K562 (cell line): ENCODE measurements at regions not wholly inside any gene's neighbourhood (a gene's known extent, or its start where the extent isn't known, plus 50 kb on each side); places are given as distances from the start of the nearest gene placed in this dataset.

Experiments used
- ATAC-seq: fragments of 200-7000 bp; cut with Tn5 transposase; 3 replicates; pipeline ENCODE4 v1.9.1; 2020; ENCODE audit warnings: moderate library complexity
- BruUV-seq: library from RNA; stranded (reverse); fragments of 400-500 nt; replicated peaks from 2 replicates; lab custom pipeline; 2021; lab: Mats Ljungman, UMichigan
- CTCF ChIA-PET: fragments of 300-600 bp; formaldehyde crosslinking; extraction: SDS; loops from one replicate; lab custom pipeline; 2021; ENCODE audit warnings: low intra/inter-chr PET ratio; lab: Yijun Ruan, JAX
- POLR2A ChIA-PET: fragments of 300-600, 350-650 bp; sonication (Branson Sonifier 250); formaldehyde crosslinking; extraction: SDS; loops from one replicate; lab custom pipeline; 2021; ENCODE audit warnings: antibody characterized with exemption, inconsistent platforms; lab: Yijun Ruan, JAX
- DNase-seq, 4 experiments: peaks; one replicate each; pipeline versions ENCODE4 v3.0.0 to v3.0.0-alpha.2; 2011 to 2018; ENCODE audit warnings: low spot score in 3 of 4, mixed read lengths in 3 of 4; ENCODE audit errors: extremely low read depth in 1 of 4
- FAIRE-seq: peaks from 2 replicates; lab custom pipeline; 2011; peaks lifted over from hg19 to GRCh38; lab: Jason Lieb, UNC
- H2AFZ ChIP-seq: 2 replicates; pipeline ENCODE4 v1.6.0; 2011; ENCODE audit warnings: low read depth, low read length, control low read depth, inconsistent platforms
- H3K27ac ChIP-seq: fragments of 200-600 bp; 3 replicates; pipeline ENCODE4 v1.8.0; 2011; ENCODE audit warnings: low read depth, mild to moderate bottlenecking, control low read depth, inconsistent platforms, low read length, moderate library complexity, mixed read lengths; ENCODE audit errors: extremely low read depth
- H3K27me3 ChIP-seq, 2 experiments: fragments of 300-600 bp in 1 of 2; 2 replicates in 1 of 2; 3 replicates in 1 of 2; pipeline versions ENCODE4 v1.6.0 to v1.8.0; 2011; ENCODE audit warnings: inconsistent platforms in 2 of 2, low read length in 2 of 2, mild to moderate bottlenecking in 1 of 2, mixed read lengths in 1 of 2, moderate library complexity in 1 of 2; ENCODE audit not compliant: control insufficient read depth in 2 of 2, insufficient read depth in 2 of 2
- H3K36me3 ChIP-seq: fragments of 300-600 bp; 3 replicates; pipeline ENCODE4 v1.8.0; 2011; ENCODE audit warnings: mild to moderate bottlenecking, low read length, inconsistent platforms; ENCODE audit not compliant: control insufficient read depth, insufficient read depth
- H3K4me1 ChIP-seq, 2 experiments: fragments of 200-600 bp in 1 of 2; replicated peaks in 1 of 2; 2 replicates in 1 of 2; 3 replicates in 1 of 2; pipeline versions ENCODE4 v1.5.1 to v1.8.0; 2011; ENCODE audit warnings: inconsistent platforms in 2 of 2, low read length in 2 of 2, mild to moderate bottlenecking in 1 of 2, mixed read lengths in 1 of 2, moderate library complexity in 1 of 2; ENCODE audit not compliant: control insufficient read depth in 2 of 2, insufficient read depth in 2 of 2
- H3K4me2 ChIP-seq: 2 replicates; pipeline ENCODE4 v1.6.1; 2011; ENCODE audit warnings: low read length, control low read depth, inconsistent platforms, mixed read lengths; ENCODE audit not compliant: insufficient read depth
- H3K4me3 ChIP-seq: fragments of 200-600 bp; sonication (generic), shearing (Covaris generic); 2 replicates; pipeline ENCODE4 v1.5.1; 2016; ENCODE audit warnings: control low read depth, inconsistent platforms
- H3K79me2 ChIP-seq: fragments of 200-600 bp; 3 replicates; pipeline ENCODE4 v1.8.0; 2011; ENCODE audit warnings: low read length, inconsistent platforms; ENCODE audit not compliant: control insufficient read depth, insufficient read depth
- H3K9ac ChIP-seq, 2 experiments: 2 replicates each; pipeline versions ENCODE4 v1.6.0 to v1.6.1; 2011; ENCODE audit warnings: low read depth in 2 of 2, low read length in 2 of 2, control low read depth in 1 of 2, inconsistent platforms in 1 of 2, mild to moderate bottlenecking in 1 of 2, mixed read lengths in 1 of 2; ENCODE audit not compliant: insufficient read depth in 1 of 2
- H3K9me1 ChIP-seq: one replicate; pipeline ENCODE4 v1.6.0; 2011; ENCODE audit warnings: inconsistent platforms, mild to moderate bottlenecking, low read length, moderate library complexity; ENCODE audit not compliant: control insufficient read depth, insufficient read depth
- H3K9me3 ChIP-seq: replicated peaks from 2 replicates; pipeline ENCODE4 v1.5.1; 2011; ENCODE audit warnings: low read depth, low read length, inconsistent platforms; ENCODE audit not compliant: control insufficient read depth, insufficient read depth
- H4K20me1 ChIP-seq: replicated peaks from 2 replicates; pipeline ENCODE4 v1.6.1; 2011; ENCODE audit warnings: low read length, inconsistent platforms, mixed read lengths; ENCODE audit not compliant: control insufficient read depth, insufficient read depth
- ARID1B ChIP-seq: fragments of 450-650 bp; IDR thresholded peaks from 2 replicates; pipeline ENCODE4 v1.6.1; 2016; ENCODE audit warnings: antibody characterized with exemption, mild to moderate bottlenecking, inconsistent platforms
- BACH1 ChIP-seq: fragments of 200-800 bp; sonication (Bioruptor generic); IDR thresholded peaks from 2 replicates; pipeline ENCODE4 v1.6.1; 2016; ENCODE audit warnings: missing genetic modification characterization, missing compliant biosample characterization
- KLF16 ChIP-seq: IDR thresholded peaks from 2 replicates; pipeline ENCODE4 v1.6.1; 2016; ENCODE audit warnings: antibody characterized with exemption
- KLF6 ChIP-seq: fragments of 250-450 bp; sonication (Bioruptor Pico); IDR thresholded peaks from 2 replicates; pipeline ENCODE4 v1.4.0; 2020; ENCODE audit warnings: mild to moderate bottlenecking, moderate library complexity, borderline replicate concordance
- POLR3G ChIP-seq: IDR thresholded peaks from 2 replicates; pipeline ENCODE4 v1.6.1; 2011; ENCODE audit not compliant: insufficient read length, insufficient replicate concordance; ENCODE audit errors: extremely low read depth
- TAL1 ChIP-seq: fragments of 450-650 bp; IDR thresholded peaks from 2 replicates; pipeline ENCODE4 v1.6.1; 2016; ENCODE audit warnings: mild to moderate bottlenecking
- TCF3 ChIP-seq: sonication (generic); formaldehyde crosslinking; IDR thresholded peaks from 2 replicates; pipeline ENCODE4 v1.4.0; 2020; ENCODE audit warnings: mild to moderate bottlenecking, missing genetic modification reagents
- TEAD4 ChIP-seq, 2 experiments: sonication (generic) in 1 of 2; formaldehyde crosslinking in 1 of 2; IDR thresholded peaks; 2 replicates each; pipeline versions ENCODE4 v1.6.1 to v1.8.0; 2012 to 2022; ENCODE audit warnings: borderline replicate concordance in 1 of 2, inconsistent platforms in 1 of 2, low read length in 1 of 2, mild to moderate bottlenecking in 1 of 2, missing genetic modification reagents in 1 of 2
- ZNF280B ChIP-seq: fragments of 250-450 bp; sonication (Bioruptor Pico); IDR thresholded peaks from 2 replicates; pipeline ENCODE4 v1.5.1; 2021; ENCODE audit warnings: mild to moderate bottlenecking
- ZNF395 ChIP-seq: fragments of 200-800 bp; sonication (Bioruptor generic); IDR thresholded peaks from 2 replicates; pipeline ENCODE4 v1.6.1; 2017; ENCODE audit warnings: missing genetic modification characterization, missing compliant biosample characterization
- ZNF639 ChIP-seq, 2 experiments: fragments of 200-800 bp in 1 of 2; sonication (Bioruptor generic) in 1 of 2; sonication (generic) in 1 of 2; formaldehyde crosslinking in 1 of 2; IDR thresholded peaks in 1 of 2; conservative IDR thresholded peaks in 1 of 2; 2 replicates each; pipeline versions ENCODE4 v1.5.0 to v1.6.1; 2016 to 2020; ENCODE audit warnings: missing compliant biosample characterization in 1 of 2, missing genetic modification characterization in 1 of 2, missing genetic modification reagents in 1 of 2
- WGBS: fragments of 100-300 bp; shearing (Covaris generic); methylation state at CpG from one replicate; pipeline ENCODE4 v1.1.6; 2016; ENCODE audit warnings: low coverage, mixed read lengths; ENCODE audit not compliant: insufficient coverage; ENCODE audit errors: missing lambda C conversion rate; 5-methylcytosine and 5-hydroxymethylcytosine counted together
- in situ Hi-C: fragments of 300-500 bp; cut with MboI; formaldehyde crosslinking; loops from 4 replicates; pipeline ENCODE4 v1.15.0; 2018; ENCODE audit warnings: inconsistent platforms, mixed read lengths
- intact Hi-C: fragments of 100-400 bp; cut with micrococcal nuclease; formaldehyde crosslinking; loops from 2 replicates; pipeline ENCODE4 v1.14.2; 2022

GRCh38 chr19:31947436-31948115 is 397.8 kb upstream of the ZNF507 start (continued):
- no peak for TF ChIP-seq ZNF280B (CRISPR knock-in tag)
- TF ChIP-seq KLF6 (CRISPR knock-in tag), result no peak

- ATAC-seq, result no peak; the same call in 2 of the 3 replicates
- WGBS, result 0% methylated on average over 1 of the region's 1 CpG
- Histone ChIP-seq H3K9ac (no peak overlapping the region), H2AFZ (no peak overlapping the region), H3K9me3 (no peaks in the 10 kb centered on the region), H3K36me3 (no peaks in the 10 kb centered on the region), H3K4me2 (no peak overlapping the region), H3K4me1 (no peaks in the 10 kb centered on the region; a peak in 1 of 5 replicates), H4K20me1 (no peaks in the 10 kb centered on the region), H3K4me3 (no peak overlapping the region), H3K27me3 (no peaks in the 10 kb centered on the region), H3K9me1 (no peaks in the 10 kb centered on the region), H3K27ac (no peak overlapping the region), H3K79me2 (no peaks in the 10 kb centered on the region)
- peak; percentile 12 to 50 (median 22) for DNase-seq
- in situ Hi-C loops (no loop called here), intact Hi-C loops (no loop called here)
- ChIA-PET CTCF (no interaction called here), POLR2A (interaction anchor here (0.6 to 1.3 kb wide), 2 partner anchors 12 to 32 kb away, joined by 3 to 4 read pairs; no protein-coding TSS in a partner anchor)
- BruUV-seq, result no TSS peak
- no peak for FAIRE-seq
- TF ChIP-seq POLR3G (no peak), ZNF639 (CRISPR knock-in tag; conservative IDR thresholded peaks at IDR 0.05 in 1 of 2, IDR thresholded peaks at IDR 0.05 in 1 of 2) (no peak), TCF3 (CRISPR knock-in tag) (peak; percentile 22; the same call in 1 of the 2 replicates), TAL1 (peak; percentile 48), ZNF395 (CRISPR knock-in tag) (no peak), ARID1B (peak; percentile 58), KLF16 (peak; percentile 31; the same call in 1 of the 2 replicates), BACH1 (no peak), TEAD4 (IDR thresholded peaks at IDR 0.05; ENCODE audit: low read length) (0 out of 2 replicates have a peak, but pooled peaks have one; percentile 39), TEAD4 (CRISPR knock-in tag; IDR thresholded peaks at IDR 0.05; ENCODE audit: borderline replicate concordance) (no peak)
Measured at GRCh38 chr19:31952693-31953092, 392.7 kb upstream of the ZNF507 start.
